Neural cell (in vitro differentiated cells): ENCODE measurements at regions not wholly inside any gene's neighbourhood (a gene's known extent, or its start where the extent isn't known, plus 50 kb on each side); places are given as distances from the start of the nearest gene placed in this dataset.

Source experiments
- H2AFZ ChIP-seq: fragments of 200-600, 300-800 bp; sonication (generic), shearing (Covaris generic); 2 replicates; pipeline ENCODE4 v1.6.0; 2014; ENCODE audit warnings: low read depth, mild to moderate bottlenecking, antibody characterized with exemption, low read length, moderate library complexity
- H3F3A ChIP-seq: fragments of 200-600 bp; shearing (Covaris generic); 2 replicates; pipeline ENCODE4 v1.6.1; 2016; ENCODE audit warnings: mild to moderate bottlenecking, moderate library complexity, mixed read lengths, antibody characterized with exemption, low read length; ENCODE audit not compliant: insufficient read depth, poor library complexity, severe bottlenecking
- H3K27ac ChIP-seq: fragments of 200-600, 300-800 bp; sonication (generic), shearing (Covaris generic); 2 replicates; pipeline ENCODE4 v1.5.1; 2014; ENCODE audit warnings: mild to moderate bottlenecking, low read length, moderate library complexity
- H3K27me3 ChIP-seq: fragments of 300-800, 200-600 bp; sonication (generic), shearing (Covaris generic); 2 replicates; pipeline ENCODE4 v1.6.0; 2014; ENCODE audit warnings: mild to moderate bottlenecking, low read depth, low read length, moderate library complexity; ENCODE audit not compliant: insufficient read depth
- H3K36me3 ChIP-seq: fragments of 300-800, 200-600 bp; sonication (generic), shearing (Covaris generic); 2 replicates; pipeline ENCODE4 v1.5.1; 2014; ENCODE audit warnings: mild to moderate bottlenecking, antibody characterized with exemption, low read length, moderate library complexity; ENCODE audit not compliant: insufficient read depth
- H3K4me2 ChIP-seq: fragments of 300-800, 200-600 bp; sonication (generic), shearing (Covaris generic); 2 replicates; pipeline ENCODE4 v1.6.0; 2014; ENCODE audit warnings: mild to moderate bottlenecking, low read length
- H3K4me3 ChIP-seq: fragments of 300-800, 200-600 bp; sonication (generic), shearing (Covaris generic); 2 replicates; pipeline ENCODE4 v1.5.1; 2014; ENCODE audit warnings: mild to moderate bottlenecking, low read length, moderate library complexity
- H3K79me2 ChIP-seq: fragments of 200-600 bp; shearing (Covaris generic); replicated peaks from 2 replicates; pipeline ENCODE4 v1.6.0; 2014; ENCODE audit warnings: mild to moderate bottlenecking, low read length, moderate library complexity; ENCODE audit not compliant: insufficient read depth
- H3K9ac ChIP-seq: fragments of 300-800, 200-600 bp; sonication (generic), shearing (Covaris generic); 2 replicates; pipeline ENCODE4 v1.6.1; 2016; ENCODE audit warnings: mild to moderate bottlenecking, low read length, mixed read lengths
- H3K9me2 ChIP-seq: fragments of 200-600 bp; shearing (Covaris generic); 2 replicates; pipeline ENCODE4 v1.6.1; 2016; ENCODE audit warnings: mild to moderate bottlenecking, low read length, mixed read lengths; ENCODE audit not compliant: insufficient read depth
- H3K9me3 ChIP-seq: fragments of 200-600, 300-800 bp; sonication (generic), shearing (Covaris generic); 2 replicates; pipeline ENCODE4 v1.6.1; 2016; ENCODE audit warnings: mild to moderate bottlenecking, mixed run types, low read length, moderate library complexity, mixed read lengths
- H4K20me1 ChIP-seq: fragments of 200-600 bp; shearing (Covaris generic); 2 replicates; pipeline ENCODE4 v1.6.1; 2016; ENCODE audit warnings: mild to moderate bottlenecking, mixed run types; ENCODE audit not compliant: insufficient read depth
- EP300 ChIP-seq: fragments of 450-650 bp; conservative IDR thresholded peaks from 2 replicates; pipeline ENCODE4 v1.6.1; 2014; ENCODE audit warnings: antibody characterized with exemption, mild to moderate bottlenecking, moderate library complexity; ENCODE audit not compliant: poor library complexity, severe bottlenecking
- EZH2 ChIP-seq: fragments of 200-600, 300-800 bp; shearing (Covaris generic), sonication (generic); IDR thresholded peaks from 2 replicates; pipeline ENCODE4 v1.6.1; 2014; ENCODE audit warnings: antibody characterized with exemption, low read length, borderline replicate concordance, mild to moderate bottlenecking; ENCODE audit not compliant: insufficient read depth, poor library complexity, severe bottlenecking
- MXI1 ChIP-seq: fragments of 450-650 bp; conservative IDR thresholded peaks from 2 replicates; pipeline ENCODE4 v1.6.1; 2014; ENCODE audit warnings: antibody characterized with exemption, mild to moderate bottlenecking; ENCODE audit not compliant: poor library complexity, severe bottlenecking
- POLR2AphosphoS5 ChIP-seq: IDR thresholded peaks from 2 replicates; pipeline ENCODE4 v1.6.1; 2012
- RAD21 ChIP-seq: fragments of 450-650 bp; conservative IDR thresholded peaks from 2 replicates; pipeline ENCODE4 v1.6.1; 2014; ENCODE audit warnings: antibody characterized with exemption, mild to moderate bottlenecking, moderate library complexity
- SMC3 ChIP-seq: fragments of 450-650 bp; conservative IDR thresholded peaks from 2 replicates; pipeline ENCODE4 v1.6.1; 2014; ENCODE audit warnings: antibody characterized with exemption, mild to moderate bottlenecking, moderate library complexity; ENCODE audit not compliant: poor library complexity
- TAF1 ChIP-seq: IDR thresholded peaks from 2 replicates; pipeline ENCODE4 v1.6.1; 2012; ENCODE audit warnings: low read depth
- TF ChIP-seq, protein P1 (sequence below): IDR thresholded peaks from 2 replicates; pipeline ENCODE4 v1.6.1; 2012; ENCODE audit warnings: borderline replicate concordance
- TF ChIP-seq, protein P2 (sequence below): fragments of 450-650 bp; IDR thresholded peaks from 2 replicates; pipeline ENCODE4 v1.5.1; 2014; ENCODE audit warnings: antibody characterized with exemption, mild to moderate bottlenecking, moderate library complexity; ENCODE audit not compliant: poor library complexity, severe bottlenecking

DNA sequence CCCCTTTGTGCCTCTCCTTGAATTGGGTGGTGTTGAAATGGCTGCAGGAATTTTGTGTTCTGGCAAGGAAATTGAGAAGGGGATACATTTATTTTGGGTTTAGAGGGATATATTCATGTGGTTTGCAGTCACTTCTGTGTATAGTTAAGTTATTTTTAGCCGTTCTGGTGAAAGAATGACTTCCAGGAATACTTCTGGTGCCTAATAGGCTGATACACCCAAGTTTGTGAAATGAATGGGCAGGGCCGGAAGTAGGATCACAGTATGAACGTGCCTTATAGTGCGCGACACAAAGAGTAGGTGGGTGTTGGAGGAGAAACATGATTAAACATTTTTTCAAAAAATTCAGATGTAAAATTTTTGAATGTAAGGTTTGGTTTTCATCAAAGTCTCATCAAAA, 168.6 kb upstream of the ATP5MC3 start:
- Histone ChIP-seq H3K27me3 (no peaks in the 10 kb centered on the region), H3K9ac (no peak overlapping the region), H3K9me2 (no peaks in the 10 kb centered on the region), H3K4me2 (no peak overlapping the region), H2AFZ (no peak overlapping the region), H3K36me3 (no peaks in the 10 kb centered on the region), H3F3A (no peaks in the 10 kb centered on the region), H3K27ac (no peak overlapping the region), H3K4me3 (no peak overlapping the region), H3K9me3 (no peaks in the 10 kb centered on the region), H3K79me2 (no peaks in the 10 kb centered on the region), H4K20me1 (no peaks in the 10 kb centered on the region)
- no peak for TF ChIP-seq EP300
- TF ChIP-seq EZH2 = no peak
- TF ChIP-seq POLR2AphosphoS5 = no peak
- TF ChIP-seq RAD21 = no peak
- TF ChIP-seq, protein P1, sequence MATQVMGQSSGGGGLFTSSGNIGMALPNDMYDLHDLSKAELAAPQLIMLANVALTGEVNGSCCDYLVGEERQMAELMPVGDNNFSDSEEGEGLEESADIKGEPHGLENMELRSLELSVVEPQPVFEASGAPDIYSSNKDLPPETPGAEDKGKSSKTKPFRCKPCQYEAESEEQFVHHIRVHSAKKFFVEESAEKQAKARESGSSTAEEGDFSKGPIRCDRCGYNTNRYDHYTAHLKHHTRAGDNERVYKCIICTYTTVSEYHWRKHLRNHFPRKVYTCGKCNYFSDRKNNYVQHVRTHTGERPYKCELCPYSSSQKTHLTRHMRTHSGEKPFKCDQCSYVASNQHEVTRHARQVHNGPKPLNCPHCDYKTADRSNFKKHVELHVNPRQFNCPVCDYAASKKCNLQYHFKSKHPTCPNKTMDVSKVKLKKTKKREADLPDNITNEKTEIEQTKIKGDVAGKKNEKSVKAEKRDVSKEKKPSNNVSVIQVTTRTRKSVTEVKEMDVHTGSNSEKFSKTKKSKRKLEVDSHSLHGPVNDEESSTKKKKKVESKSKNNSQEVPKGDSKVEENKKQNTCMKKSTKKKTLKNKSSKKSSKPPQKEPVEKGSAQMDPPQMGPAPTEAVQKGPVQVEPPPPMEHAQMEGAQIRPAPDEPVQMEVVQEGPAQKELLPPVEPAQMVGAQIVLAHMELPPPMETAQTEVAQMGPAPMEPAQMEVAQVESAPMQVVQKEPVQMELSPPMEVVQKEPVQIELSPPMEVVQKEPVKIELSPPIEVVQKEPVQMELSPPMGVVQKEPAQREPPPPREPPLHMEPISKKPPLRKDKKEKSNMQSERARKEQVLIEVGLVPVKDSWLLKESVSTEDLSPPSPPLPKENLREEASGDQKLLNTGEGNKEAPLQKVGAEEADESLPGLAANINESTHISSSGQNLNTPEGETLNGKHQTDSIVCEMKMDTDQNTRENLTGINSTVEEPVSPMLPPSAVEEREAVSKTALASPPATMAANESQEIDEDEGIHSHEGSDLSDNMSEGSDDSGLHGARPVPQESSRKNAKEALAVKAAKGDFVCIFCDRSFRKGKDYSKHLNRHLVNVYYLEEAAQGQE = no peak
- no peak for TF ChIP-seq TAF1
- TF ChIP-seq, protein P2, sequence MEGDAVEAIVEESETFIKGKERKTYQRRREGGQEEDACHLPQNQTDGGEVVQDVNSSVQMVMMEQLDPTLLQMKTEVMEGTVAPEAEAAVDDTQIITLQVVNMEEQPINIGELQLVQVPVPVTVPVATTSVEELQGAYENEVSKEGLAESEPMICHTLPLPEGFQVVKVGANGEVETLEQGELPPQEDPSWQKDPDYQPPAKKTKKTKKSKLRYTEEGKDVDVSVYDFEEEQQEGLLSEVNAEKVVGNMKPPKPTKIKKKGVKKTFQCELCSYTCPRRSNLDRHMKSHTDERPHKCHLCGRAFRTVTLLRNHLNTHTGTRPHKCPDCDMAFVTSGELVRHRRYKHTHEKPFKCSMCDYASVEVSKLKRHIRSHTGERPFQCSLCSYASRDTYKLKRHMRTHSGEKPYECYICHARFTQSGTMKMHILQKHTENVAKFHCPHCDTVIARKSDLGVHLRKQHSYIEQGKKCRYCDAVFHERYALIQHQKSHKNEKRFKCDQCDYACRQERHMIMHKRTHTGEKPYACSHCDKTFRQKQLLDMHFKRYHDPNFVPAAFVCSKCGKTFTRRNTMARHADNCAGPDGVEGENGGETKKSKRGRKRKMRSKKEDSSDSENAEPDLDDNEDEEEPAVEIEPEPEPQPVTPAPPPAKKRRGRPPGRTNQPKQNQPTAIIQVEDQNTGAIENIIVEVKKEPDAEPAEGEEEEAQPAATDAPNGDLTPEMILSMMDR = no peak
- no peak for TF ChIP-seq SMC3
- TF ChIP-seq MXI1 = no peak

DNA sequence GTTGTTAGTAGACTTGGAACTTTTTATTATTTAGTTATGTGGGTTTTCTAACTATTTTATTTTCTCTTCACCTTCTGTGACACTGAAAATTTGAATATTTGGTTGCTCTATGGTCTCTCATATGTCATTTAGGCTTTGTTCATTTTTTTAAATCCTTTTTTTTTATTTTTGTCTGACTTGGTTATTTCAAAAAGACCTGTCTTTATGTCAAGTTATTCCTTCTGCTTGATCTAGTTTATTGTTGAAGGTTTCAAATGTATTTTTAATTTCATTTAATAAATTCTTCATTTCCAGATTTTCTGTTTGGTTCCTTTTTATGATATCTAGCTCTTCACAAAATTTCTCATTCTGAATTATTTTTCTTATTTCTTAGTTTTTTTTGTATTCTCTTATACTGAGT, 160.6 kb upstream of the ATP5MC3 start:
- Histone ChIP-seq H3K4me3 (no peak overlapping the region), H3K9me2 (no peaks in the 10 kb centered on the region), H3K9me3 (peaks cover 5% of the 10 kb centered on the region), H3K36me3 (no peaks in the 10 kb centered on the region), H3F3A (no peaks in the 10 kb centered on the region), H3K79me2 (no peaks in the 10 kb centered on the region), H3K27me3 (no peaks in the 10 kb centered on the region), H4K20me1 (no peaks in the 10 kb centered on the region), H3K4me2 (no peak overlapping the region), H3K27ac (no peak overlapping the region), H2AFZ (no peak overlapping the region), H3K9ac (no peak overlapping the region)
- TF ChIP-seq MXI1 = no peak
- TF ChIP-seq, protein P2 = no peak
- no peak for TF ChIP-seq EZH2
- no peak for TF ChIP-seq TAF1
- TF ChIP-seq, protein P1 = no peak
- TF ChIP-seq SMC3 = no peak
- TF ChIP-seq EP300 = no peak
- no peak for TF ChIP-seq RAD21
- no peak for TF ChIP-seq POLR2AphosphoS5
